NCI-H2029 (cell line): ENCODE measurements at regions not wholly inside any gene's neighbourhood (a gene's known extent, or its start where the extent isn't known, plus 50 kb on each side); places are given as distances from the start of the nearest gene placed in this dataset.
"Not testable (repeated sequence)": the region's sequence is repeated elsewhere in the genome, so short reads cannot be mapped to it uniquely, and the experiment has no call there.

Experiments
- DNase-seq: peaks from one replicate; lab custom pipeline; 2025; lab: John Stamatoyannopoulos, UW

- DNase-seq = no peak
Measured at GRCh38 chr6:144434308-144434990, 149.3 kb downstream of the UTRN start.

GRCh38 chr6:144435602-144436426 is 150.7 kb downstream of the UTRN start:
- no peak for DNase-seq

- DNase-seq = no peak
Measured at GRCh38 chr6:144437105-144437504, 152.0 kb downstream of the UTRN start.

DNA sequence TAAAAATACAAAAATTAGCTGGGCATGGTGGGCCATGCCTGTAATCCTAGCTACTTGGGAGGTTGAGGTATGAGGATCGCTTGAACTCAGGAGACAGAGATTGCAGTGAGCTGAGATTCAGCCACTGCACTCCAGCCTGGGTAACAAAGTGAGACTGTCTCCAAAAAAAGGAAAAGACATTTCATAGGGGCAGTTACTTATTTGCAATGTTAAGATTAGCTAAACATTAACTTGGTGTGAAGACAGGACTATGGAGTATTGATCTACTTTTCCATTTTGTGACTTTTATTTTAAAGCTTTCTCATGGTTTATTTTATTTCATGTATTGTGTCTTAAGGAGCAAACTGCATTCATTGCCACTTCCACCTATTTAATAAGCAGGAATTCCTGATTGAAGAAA is 153.0 kb downstream of the UTRN start:
- no peak for DNase-seq

- no peak for DNase-seq
Measured at GRCh38 chr6:144439016-144439415, 153.9 kb downstream of the UTRN start.

GRCh38 chr6:144441801-144442200 is 156.7 kb downstream of the UTRN start:
- DNase-seq = not testable (repeated sequence)

GRCh38 chr6:144443157-144443556 is 158.0 kb downstream of the UTRN start:
- DNase-seq = no peak

GRCh38 chr6:144447472-144447871 is 162.3 kb downstream of the UTRN start:
- no peak for DNase-seq

DNA sequence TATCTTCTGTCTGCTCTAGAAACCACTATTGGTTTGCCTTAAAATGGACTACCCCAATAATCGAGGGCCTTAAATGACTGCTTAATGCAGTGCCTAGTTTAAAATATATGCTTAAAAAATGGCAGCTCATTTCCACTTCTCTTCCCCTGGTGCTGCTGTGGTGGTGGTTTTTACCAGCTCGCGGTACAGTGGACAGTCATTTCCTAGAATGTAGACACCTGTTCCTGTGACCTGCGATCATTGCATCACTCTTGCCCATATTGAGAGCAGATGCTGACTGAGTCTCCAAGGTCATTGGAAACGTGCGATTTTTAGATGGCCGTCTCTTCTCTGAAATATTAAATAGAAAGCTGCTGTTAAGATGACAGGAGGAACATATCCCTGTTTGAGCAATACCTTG is 164.1 kb downstream of the UTRN start:
- DNase-seq = no peak

- no peak for DNase-seq
Measured at GRCh38 chr6:144449911-144450597, 164.9 kb downstream of the UTRN start.

DNA sequence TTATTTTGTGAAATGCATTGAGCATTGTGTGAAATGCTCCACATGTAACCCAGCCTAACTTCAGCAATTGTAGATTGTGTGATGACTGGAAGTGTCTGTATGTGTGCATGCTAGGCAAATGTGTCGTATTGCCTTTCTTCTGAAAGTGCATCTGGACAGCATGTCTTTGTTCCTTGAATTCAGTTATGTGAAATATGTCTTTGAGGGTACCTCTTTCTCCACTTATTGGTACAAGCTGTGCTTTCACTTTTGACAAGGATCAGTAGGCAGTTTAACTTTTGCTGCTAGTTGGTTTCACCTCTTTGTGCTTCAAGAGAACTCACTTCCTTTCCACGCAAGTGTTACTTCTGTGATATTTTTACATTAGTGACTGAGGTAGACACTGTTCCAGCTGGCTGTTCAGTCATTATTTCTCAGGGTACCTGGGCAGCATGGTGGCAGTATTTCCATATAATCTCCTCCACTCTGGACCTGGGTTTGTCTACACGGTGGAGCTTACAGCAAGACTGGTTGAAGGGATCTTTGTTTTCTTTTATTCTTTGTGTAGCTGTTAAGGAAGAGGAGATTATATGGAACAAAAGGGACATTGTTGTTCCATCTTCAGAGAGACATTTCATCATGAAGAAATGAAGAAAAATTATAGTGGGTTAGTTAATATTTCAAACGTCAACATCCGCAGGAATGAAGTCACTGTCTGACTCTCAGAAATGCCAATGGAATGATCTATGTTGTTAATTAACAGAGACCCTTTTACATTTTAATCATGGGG is 175.4 kb downstream of the UTRN start:
- DNase-seq = no peak

DNA sequence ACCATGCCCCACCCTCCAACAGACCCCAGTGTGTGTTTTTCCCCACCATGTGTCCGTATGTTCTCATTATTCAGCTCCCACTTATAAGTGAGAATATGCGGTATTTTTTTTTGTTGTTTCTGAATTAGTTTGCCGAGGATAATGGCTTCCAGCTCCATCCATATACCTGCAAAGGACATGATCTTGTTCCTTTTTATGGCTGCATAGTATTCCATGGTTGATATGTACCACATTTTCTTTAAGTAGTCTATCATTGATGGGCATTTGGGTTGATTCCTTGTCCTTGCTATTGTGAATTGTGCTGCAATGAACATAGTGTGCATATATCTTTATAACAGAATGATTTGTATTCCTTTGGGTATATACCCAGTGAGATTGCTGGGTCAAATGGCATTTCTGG is 176.9 kb downstream of the UTRN start:
- DNase-seq = no peak

DNA sequence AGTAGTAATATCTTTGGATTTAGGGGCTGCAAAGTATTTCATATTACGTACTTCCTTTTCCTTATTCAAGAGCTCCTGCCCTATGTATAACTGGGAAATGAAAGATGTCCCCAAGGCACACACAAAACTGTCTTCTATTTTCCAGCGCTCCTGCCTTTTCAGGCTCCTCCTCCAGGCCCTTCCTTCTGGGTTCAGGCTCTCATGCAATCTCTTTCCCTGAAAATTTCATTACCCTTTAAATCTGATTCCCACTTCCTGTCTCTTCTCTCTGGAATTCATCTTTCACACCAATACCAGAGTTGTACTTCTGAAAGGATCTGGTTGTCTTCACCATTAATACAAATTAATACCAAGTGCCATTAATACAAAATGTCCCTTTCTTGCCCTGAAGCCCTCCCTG is 181.6 kb downstream of the UTRN start:
- DNase-seq = no peak

DNA sequence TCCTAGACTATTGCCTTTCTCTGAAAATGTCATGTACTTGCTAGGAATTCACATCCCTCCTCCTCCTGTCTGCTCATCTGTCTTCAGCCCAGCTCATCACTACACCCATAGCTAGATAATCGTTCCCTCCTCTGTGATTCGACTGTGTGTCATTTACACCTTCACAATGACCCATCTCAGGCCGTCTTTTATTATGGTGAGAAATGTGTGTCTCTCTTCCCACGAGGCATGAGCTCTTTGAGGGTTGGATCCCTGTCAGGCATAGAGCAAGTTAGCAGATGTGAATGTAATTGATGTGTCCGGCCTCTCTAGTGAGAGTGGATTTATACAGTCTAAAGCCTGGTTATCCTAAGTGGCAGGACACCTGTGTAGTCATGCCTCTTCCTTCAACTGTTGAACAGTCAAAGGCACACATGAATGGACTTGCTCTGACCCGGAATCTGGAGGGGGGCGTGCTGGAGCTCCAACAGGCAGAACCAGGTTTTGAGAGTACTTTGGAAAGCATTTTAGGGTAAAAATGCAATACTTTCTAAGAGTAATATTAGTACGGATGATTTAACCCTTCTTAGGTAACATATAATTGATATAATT is 182.1 kb downstream of the UTRN start:
- no peak for DNase-seq

- DNase-seq = no peak
Measured at GRCh38 chr6:144467921-144468320, 182.8 kb downstream of the UTRN start.

DNA sequence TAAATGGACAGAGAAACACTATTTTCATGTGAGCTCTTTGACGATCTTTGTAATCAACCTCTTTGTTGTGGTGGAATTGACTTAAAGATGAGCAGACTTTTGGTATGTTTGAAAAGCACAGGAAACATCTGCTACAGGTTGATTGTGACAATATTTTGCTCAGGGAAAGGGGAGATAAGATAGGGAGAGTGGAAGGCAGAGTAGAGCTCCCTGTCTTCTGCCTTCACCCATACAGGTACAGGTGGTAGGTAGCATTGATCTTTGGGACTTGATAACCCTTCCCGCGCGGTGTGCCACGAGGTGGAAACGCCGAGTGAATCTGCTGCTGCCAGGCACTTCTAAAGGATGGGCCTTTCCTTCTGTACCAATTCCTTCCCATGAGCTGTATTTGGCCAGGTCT is 183.6 kb downstream of the UTRN start:
- no peak for DNase-seq

DNA sequence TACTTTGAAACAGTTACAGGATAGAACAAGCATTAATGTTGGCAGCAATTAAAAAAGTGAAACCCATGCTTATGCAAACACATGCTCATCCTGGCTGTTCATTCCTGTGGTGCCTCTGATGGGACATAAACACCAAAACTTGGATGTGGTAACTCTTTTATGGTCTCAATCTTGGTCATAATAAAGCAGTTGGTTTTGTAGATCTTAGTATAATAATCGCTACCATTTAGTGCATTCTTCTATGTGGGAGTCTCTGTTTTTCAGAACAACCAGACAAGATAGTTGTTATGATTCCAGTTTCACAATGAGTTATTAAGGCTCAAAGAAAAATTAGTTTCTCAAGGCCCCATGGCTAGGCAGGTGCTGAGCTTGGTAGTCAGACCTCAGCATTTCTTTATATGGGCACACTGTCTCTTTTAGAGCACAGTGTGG is 184.0 kb downstream of the UTRN start:
- no peak for DNase-seq

GRCh38 chr6:144470201-144470600 is 185.1 kb downstream of the UTRN start:
- not testable (repeated sequence) for DNase-seq

- no peak for DNase-seq
Measured at GRCh38 chr6:144471986-144472385, 186.9 kb downstream of the UTRN start.

DNA sequence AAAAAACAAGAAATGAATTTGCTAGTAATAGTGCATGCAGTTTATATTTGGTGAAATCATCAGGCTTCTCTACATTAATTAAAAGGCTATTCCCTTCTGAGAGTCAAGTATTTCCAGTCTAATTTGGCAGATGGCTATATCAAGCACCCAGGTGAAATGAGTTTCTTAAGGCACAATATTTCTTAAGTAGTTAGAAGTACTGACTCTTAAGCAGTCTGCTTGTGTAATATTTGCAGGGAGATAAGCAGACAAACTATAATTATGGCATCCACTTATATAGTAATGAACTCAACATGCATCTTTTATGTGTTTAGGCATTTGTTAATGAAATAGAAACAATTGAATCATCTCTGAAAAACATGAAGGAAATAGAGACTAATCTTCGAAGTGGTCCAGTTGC is 189.2 kb downstream of the UTRN start:
- DNase-seq = no peak

GRCh38 chr6:144474904-144475303 is 189.8 kb downstream of the UTRN start:
- DNase-seq = no peak

DNA sequence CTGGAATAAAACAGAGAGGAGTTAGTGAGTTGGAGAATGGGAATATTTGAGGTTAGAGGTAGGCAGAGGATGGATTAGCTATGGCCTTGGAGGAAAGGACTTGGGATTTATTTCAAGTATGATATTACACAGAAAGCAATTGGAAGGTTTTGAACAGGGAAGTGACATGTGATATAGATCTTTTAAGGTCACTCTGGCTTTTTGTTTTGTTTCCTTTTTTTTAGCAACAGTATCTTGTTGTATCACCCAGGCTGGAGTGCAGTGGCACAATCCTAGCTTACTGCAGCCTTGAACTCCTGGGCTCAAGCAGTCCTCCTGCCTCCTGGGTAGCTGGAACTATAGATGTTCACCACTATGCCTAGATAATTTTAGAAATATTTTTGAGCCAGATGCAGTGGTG is 190.3 kb downstream of the UTRN start:
- no peak for DNase-seq
